GM21737 (cell line): ENCODE measurements at regions not wholly inside any gene's neighbourhood (a gene's known extent, or its start where the extent isn't known, plus 50 kb on each side); places are given as distances from the start of the nearest gene placed in this dataset.
"Not testable (repeated sequence)": the region's sequence is repeated elsewhere in the genome, so short reads cannot be mapped to it uniquely, and the experiment has no call there.

ENCODE experiments used
- ATAC-seq: cut with Tn5 transposase; IDR thresholded peaks from one replicate; pipeline ENCODE4 v1.9.1; 2021; ENCODE audit warnings: mild to moderate bottlenecking, moderate library complexity; ENCODE audit not compliant: unreplicated experiment

- ATAC-seq = no peak
Measured at GRCh38 chrX:46029777-46030176, 515.4 kb downstream of the ZNF674 start.

- no peak for ATAC-seq
Measured at GRCh38 chrX:46016296-46016695, 528.9 kb downstream of the ZNF674 start.

- ATAC-seq = no peak
Measured at GRCh38 chrX:46015653-46016052, 529.6 kb downstream of the ZNF674 start.

GRCh38 chrX:45992402-45993123, 552.7 kb downstream of the ZNF674 start:
- no peak for ATAC-seq

GRCh38 chrX:45986971-45987370, 558.2 kb downstream of the ZNF674 start:
- no peak for ATAC-seq

- no peak for ATAC-seq
Measured at GRCh38 chrX:45986081-45986480, 559.1 kb downstream of the ZNF674 start.

GRCh38 chrX:45982958-45983727, 562.1 kb downstream of the ZNF674 start:
- not testable (repeated sequence) for ATAC-seq

GRCh38 chrX:45980726-45981125, 564.5 kb downstream of the ZNF674 start:
- ATAC-seq = no peak

- no peak for ATAC-seq
Measured at GRCh38 chrX:45975633-45976032, 569.6 kb downstream of the ZNF674 start.

GRCh38 chrX:45972636-45973035, 572.6 kb downstream of the ZNF674 start:
- ATAC-seq = no peak

GRCh38 chrX:45959567-45959966, 585.7 kb downstream of the ZNF674 start:
- ATAC-seq = no peak

GRCh38 chrX:45956191-45956870, 588.9 kb downstream of the ZNF674 start:
- no peak for ATAC-seq

GRCh38 chrX:45955661-45956060, 589.6 kb downstream of the ZNF674 start:
- no peak for ATAC-seq

- no peak for ATAC-seq
Measured at GRCh38 chrX:45954026-45954425, 591.2 kb downstream of the ZNF674 start.

- ATAC-seq = no peak
Measured at GRCh38 chrX:45952030-45952429, 593.2 kb downstream of the ZNF674 start.

- ATAC-seq = no peak
Measured at GRCh38 chrX:45935408-45935807, 609.8 kb downstream of the ZNF674 start.

GRCh38 chrX:45912316-45912715, 632.9 kb downstream of the ZNF674 start:
- ATAC-seq = no peak

- ATAC-seq = no peak
Measured at GRCh38 chrX:45907786-45908185, 637.4 kb downstream of the ZNF674 start.

- no peak for ATAC-seq
Measured at GRCh38 chrX:45903781-45904201, 641.4 kb downstream of the ZNF674 start.

- ATAC-seq = no peak
Measured at GRCh38 chrX:45900766-45901615, 644.2 kb downstream of the ZNF674 start.
